ENCODE measurements at regions not wholly inside any gene's neighbourhood (a gene's known extent, or its start where the extent isn't known, plus 50 kb on each side); places are given as distances from the start of the nearest gene placed in this dataset.
"Not testable (repeated sequence)": the region's sequence is repeated elsewhere in the genome, so short reads cannot be mapped to it uniquely, and the experiment has no call there.

DNA sequence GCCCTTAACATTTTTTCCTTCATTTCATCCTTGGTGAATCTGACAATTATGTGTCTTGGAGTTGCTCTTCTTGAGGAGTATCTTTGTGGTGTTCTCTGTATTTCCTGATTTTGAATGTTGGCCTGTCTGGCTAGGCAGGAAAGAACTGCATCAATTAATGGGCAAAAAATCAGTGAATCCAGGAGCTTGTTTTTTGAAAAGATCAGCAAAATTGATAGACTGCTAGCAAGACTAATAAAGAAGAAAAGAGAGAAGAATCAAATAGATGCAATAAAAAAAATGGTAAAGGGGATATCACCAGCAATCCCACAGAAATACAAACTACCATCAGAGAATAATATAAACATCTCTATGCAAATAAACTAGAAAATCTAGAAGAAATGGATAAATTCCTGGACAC lies 70.4 kb upstream of the FBXO11 start:
- TF ChIP-seq TARDBP (IDR thresholded peaks at IDR 0.05); SP1 (IDR thresholded peaks at IDR 0.05); ZNF384 (IDR thresholded peaks at IDR 0.05); FOXA1 (IDR thresholded peaks at IDR 0.05); FOXK2 (IDR thresholded peaks at IDR 0.05); LEF1 (IDR thresholded peaks at IDR 0.05; ENCODE audit: borderline replicate concordance); HDGF (IDR thresholded peaks at IDR 0.05; ENCODE audit: borderline replicate concordance); SUZ12 (IDR thresholded peaks at IDR 0.05); NFRKB (IDR thresholded peaks at IDR 0.05); BHLHE40 (IDR thresholded peaks at IDR 0.05; ENCODE audit: borderline replicate concordance): not testable (repeated sequence)

Data from HEK293T (cell line).